M059J (cell line): ENCODE measurements at regions not wholly inside any gene's neighbourhood (a gene's known extent, or its start where the extent isn't known, plus 50 kb on each side); places are given as distances from the start of the nearest gene placed in this dataset.
"Not testable (repeated sequence)": the region's sequence is repeated elsewhere in the genome, so short reads cannot be mapped to it uniquely, and the experiment has no call there.

Source experiments
- DNase-seq: peaks from one replicate; pipeline ENCODE4 v3.0.0-alpha.2; 2012; ENCODE audit warnings: low read depth

- DNase-seq, result not testable (repeated sequence)
These were observed 162.8 kb upstream of the GJE1 start for GRCh38 chr6:141969768-141970415.

- DNase-seq, result peak; percentile 13
These were observed 163.5 kb upstream of the GJE1 start for GRCh38 chr6:141969201-141969600.

GRCh38 chr6:141968632-141969031 is 164.1 kb upstream of the GJE1 start:
- DNase-seq, result no peak

- DNase-seq, result no peak
These were observed 167.6 kb upstream of the GJE1 start for GRCh38 chr6:141965016-141965545.

- DNase-seq, result peak; percentile 28
These were observed 169.0 kb upstream of the GJE1 start for GRCh38 chr6:141963543-141964295.

GRCh38 chr6:141957271-141957670 is 175.5 kb upstream of the GJE1 start:
- peak; percentile 73 for DNase-seq

- peak; percentile 12 for DNase-seq
These were observed 175.9 kb upstream of the GJE1 start for GRCh38 chr6:141956868-141957267.

- peak; percentile 91 for DNase-seq
These were observed 176.5 kb upstream of the GJE1 start for GRCh38 chr6:141956046-141956761.

GRCh38 chr6:141953072-141953471 is 179.7 kb upstream of the GJE1 start:
- no peak for DNase-seq

GRCh38 chr6:141946502-141946901 is 186.2 kb upstream of the GJE1 start:
- no peak for DNase-seq

GRCh38 chr6:141938664-141939063 is 194.1 kb upstream of the GJE1 start:
- DNase-seq, result no peak

GRCh38 chr6:141932685-141933084 is 200.0 kb upstream of the GJE1 start:
- DNase-seq, result no peak

GRCh38 chr6:141926200-141926900 is 206.4 kb upstream of the GJE1 start:
- peak; percentile 7 for DNase-seq

- peak; percentile 18 for DNase-seq
These were observed 207.7 kb upstream of the GJE1 start for GRCh38 chr6:141925001-141925400.

- DNase-seq, result no peak
These were observed 209.8 kb upstream of the GJE1 start for GRCh38 chr6:141922898-141923297.

- not testable (repeated sequence) for DNase-seq
These were observed 215.8 kb upstream of the GJE1 start for GRCh38 chr6:141916682-141917505.

- no peak for DNase-seq
These were observed 218.1 kb upstream of the GJE1 start for GRCh38 chr6:141914646-141915045.

GRCh38 chr6:141906569-141907080 is 226.1 kb upstream of the GJE1 start:
- no peak for DNase-seq

GRCh38 chr6:141890661-141891060 is 242.1 kb upstream of the GJE1 start:
- DNase-seq, result no peak

GRCh38 chr6:141884850-141885249 is 247.9 kb upstream of the GJE1 start:
- no peak for DNase-seq

- peak; percentile 37 for DNase-seq
These were observed 254.0 kb upstream of the GJE1 start for GRCh38 chr6:141878686-141879085.
